ENCODE measurements at regions not wholly inside any gene's neighbourhood (a gene's known extent, or its start where the extent isn't known, plus 50 kb on each side); places are given as distances from the start of the nearest gene placed in this dataset.
A peak's percentile ranks its signal among the peaks of the same experiment; 100 is the strongest.

DNA sequence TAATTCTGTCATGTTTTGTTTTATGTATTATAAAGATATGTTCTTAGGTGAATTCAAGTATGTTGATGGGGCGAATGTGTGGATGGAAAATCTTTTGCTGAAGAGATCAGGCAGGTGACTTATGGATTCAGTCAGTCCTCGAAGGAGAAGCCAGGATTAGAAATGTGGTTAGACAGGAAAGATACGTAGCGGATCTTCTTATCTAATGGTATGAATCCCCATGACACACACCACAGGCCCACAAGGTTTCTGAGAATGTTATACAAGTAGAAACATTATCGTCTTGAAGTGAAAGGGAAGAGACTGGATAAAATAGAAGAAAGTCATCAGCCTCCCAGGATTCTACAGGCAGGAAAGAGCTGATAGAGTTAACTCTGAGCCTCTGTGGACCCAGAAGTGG is 69.0 kb upstream of the RFXAP start:
- DNase-seq (ENCODE audit: low spot score), result no peak

DNA sequence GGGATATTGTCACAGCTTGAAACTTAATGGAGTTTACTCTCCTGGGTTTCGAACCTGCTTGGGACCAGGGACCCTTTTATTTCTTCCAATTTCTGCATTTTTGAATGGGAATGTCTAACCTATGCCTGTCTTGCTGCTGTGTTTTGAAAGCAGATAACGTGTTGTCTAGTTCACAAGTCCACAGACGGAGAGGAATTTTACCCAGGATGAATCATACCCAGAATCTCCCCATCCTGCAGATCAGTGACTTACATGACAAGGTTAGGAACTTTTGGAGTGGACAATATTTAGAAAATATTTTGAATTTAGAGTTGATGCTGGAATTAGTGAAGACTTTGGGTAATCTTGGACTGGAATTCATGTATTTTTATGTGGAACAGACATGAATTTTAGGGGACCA is 68.6 kb upstream of the RFXAP start:
- no peak for DNase-seq (ENCODE audit: low spot score)

DNA sequence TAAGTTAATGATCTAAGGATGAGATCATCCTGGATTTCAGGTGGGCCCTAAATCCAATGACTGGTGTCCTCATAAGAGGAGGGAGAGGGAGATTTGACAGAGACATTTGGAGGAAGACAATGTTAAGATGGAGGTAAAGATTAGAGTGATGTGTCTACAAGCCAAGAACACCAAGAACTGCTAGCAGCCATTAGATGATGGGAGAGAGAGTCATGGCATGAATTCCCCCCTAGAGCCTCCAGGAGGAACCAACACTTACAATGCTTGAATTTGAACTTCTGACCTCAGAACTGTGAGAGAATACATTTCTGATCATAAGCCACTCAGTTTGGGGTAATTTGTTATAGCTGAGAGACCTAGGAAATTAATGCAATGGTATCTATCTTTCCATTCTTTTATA is 68.1 kb upstream of the RFXAP start:
- DNase-seq (ENCODE audit: low spot score), result no peak

DNA sequence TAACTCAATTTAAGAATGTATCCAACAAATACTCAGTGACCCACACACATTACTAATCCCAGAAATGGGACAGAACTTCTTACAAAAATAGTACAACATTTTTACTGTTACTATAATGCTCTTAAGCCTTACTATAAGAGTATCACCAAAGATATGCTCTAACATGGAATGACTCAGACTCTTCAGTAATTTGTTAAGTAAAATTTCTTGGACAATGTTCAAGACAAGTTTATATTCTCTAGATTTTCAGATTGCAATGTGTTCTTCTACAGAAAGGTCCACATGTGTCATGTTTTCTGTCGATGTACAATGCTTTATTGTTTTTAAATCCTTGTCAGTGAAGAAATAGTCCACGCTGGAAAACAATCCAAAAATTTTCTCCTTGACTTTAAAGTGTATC is 66.3 kb upstream of the RFXAP start:
- no peak for DNase-seq (ENCODE audit: low spot score)

DNA sequence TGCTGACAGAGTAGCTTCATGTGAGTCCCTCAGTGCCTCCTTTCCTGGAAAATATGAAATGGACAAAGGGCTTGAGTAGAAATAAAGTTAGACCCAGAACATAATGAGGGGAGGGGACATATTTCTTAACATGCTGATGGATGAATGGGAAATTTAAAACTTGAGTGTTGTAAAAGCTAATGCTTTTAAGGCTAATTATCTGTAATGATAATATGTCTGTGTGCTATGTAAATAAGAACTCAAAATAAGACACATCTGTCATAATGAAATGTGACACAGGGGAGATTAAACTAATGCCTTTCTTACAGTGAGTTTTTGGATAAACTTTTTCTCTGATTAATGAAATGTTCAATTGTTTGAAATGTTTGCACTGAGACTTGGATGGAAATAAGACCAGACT is 65.8 kb upstream of the RFXAP start:
- DNase-seq (ENCODE audit: low spot score), result no peak

DNA sequence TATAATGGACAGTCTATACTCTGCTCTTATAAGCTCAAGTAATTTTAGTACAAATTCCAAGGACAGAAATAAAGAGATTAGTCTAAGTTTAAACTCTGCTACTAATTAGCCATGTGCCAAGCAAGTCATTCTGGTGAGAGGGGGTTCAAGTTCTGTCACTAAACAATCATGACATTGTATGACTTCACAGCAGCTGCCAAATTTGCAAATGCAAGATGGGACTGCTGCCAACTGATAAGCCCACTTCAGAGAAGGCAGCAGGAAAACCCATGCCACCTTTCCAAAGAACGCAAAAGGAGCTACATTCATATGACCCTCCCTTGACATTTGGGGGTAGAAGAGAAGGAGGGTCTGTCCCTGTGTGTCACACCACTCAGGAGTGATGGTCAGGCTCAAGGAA is 60.7 kb upstream of the RFXAP start:
- DNase-seq (ENCODE audit: low spot score), result peak; percentile 77

DNA sequence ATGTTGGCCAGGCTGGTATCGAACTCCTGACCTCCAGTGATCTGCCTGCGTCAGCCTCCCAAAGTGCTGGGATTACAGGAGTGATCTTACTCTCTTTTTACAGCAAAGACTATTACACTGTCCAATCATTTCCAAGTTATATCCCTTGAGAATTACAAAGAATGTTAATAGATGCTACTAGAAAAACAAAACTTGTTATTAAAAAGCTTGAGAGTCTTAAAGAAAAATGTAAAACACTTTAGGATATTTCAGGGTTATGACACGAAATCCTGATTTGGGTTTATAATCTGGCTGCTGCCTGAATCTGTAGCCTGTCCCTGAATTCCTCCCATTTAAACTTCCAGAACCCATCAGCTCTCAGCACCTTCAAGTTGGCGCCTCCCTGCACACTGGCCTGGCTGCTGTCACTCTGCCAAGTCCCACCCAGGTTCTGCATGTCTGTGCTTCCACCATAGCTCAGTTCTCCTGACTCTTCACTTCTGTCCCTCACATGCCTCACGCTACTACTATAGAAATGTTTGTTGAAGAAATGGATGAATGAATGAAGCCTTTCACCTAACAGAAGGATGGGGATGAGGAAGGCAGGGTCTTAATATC is 55.8 kb upstream of the RFXAP start:
- no peak for DNase-seq (ENCODE audit: low spot score)

DNA sequence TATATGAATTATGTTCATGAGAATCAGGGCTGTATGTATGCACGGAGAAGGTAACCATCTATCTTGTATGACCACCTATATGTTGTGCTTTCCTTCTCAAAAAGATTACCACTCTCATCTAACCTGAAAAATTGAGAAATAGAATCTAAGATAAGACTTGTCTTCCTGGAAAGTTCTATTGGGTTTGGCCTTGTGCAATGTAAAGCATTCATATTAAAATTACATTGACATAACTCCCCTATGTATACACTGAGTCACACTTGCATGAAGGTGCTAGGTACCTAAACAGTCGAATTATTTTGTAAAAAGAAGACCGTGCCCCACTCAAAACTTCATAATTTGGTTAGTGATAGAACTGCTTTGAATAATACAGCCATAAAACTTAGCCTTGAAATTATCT is 54.5 kb upstream of the RFXAP start:
- no peak for DNase-seq (ENCODE audit: low spot score)

DNA sequence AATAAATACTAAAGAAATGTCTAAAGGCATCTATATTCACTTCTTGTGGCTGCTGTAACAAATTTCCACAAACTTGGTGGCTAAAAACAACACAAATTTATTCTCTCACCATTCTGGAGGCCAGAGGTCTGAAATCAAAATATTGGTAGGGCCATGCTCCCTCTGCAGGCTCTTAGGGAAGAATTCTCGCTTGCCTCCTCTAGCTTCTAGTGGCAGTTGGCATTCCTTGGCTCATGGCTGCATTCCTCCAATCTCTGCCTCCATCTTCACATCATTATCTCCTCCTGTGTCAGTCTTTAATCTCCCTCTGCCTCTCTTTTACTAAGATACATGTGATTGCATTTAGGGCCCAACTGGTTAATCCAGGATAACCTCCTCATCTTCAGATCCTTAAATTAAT is 54.1 kb upstream of the RFXAP start:
- no peak for DNase-seq (ENCODE audit: low spot score)

DNA sequence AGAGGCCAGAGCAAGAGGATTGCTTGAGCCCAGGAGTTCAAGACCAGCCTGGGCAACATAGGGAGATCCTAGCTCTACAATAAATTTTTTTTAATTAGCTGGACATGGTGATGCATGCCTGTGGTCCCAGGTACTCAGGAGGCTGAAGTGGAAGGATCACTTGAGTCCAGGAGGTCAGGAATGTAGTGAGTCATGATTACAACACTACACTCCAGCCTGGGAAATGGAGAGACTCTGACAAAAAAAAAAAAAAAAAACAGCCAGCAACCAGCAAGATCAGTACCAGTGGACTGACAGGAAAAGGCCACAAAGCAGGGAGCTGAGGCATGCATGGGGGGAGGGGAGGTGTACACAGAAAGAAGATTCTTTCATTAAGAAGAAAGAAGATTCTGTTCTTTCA is 52.7 kb upstream of the RFXAP start:
- DNase-seq (ENCODE audit: low spot score), result peak; percentile 16

DNA sequence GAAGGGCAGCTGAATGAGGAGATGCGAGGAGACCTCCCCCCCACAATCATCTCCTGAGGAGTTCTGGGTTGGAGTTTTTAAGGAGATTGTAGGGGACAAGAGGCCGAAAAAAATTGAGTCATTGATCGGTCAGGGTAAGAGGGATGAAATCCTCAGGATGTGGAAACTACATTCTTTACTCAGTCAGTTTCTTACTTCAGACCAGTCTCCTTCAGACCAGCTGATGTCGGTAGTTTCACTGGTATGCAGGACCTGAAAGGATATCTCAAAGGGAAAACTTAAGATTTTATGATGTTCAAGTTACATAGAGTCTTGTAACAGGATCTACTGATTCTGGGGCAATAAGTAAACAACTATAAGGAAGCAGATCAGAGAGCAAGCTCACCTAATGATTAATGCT is 51.7 kb upstream of the RFXAP start:
- no peak for DNase-seq (ENCODE audit: low spot score)

DNA sequence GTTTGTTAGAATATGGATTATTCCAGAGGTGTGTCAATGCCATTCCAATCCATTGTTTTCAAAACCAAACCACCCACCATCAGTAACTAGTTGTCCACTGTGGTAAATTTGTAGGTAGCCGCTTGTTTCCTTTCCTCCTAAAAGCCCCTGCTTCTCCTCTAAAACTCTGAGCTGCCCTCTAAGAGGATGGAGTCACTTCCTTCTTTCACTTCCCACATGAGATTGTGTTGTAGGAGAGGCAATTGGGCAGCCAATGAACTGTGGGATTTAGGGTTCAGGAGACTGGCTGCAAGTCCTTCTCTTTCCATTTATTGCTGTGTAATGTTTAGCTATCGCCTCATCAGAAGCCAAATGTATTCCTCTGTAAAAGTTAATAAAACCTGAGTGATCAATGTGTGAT is 49.9 kb upstream of the RFXAP start:
- DNase-seq (ENCODE audit: low spot score), result no peak

Data from COLO829 (cell line).